GM11168 (cell line): ENCODE measurements at regions not wholly inside any gene's neighbourhood (a gene's known extent, or its start where the extent isn't known, plus 50 kb on each side); places are given as distances from the start of the nearest gene placed in this dataset.

Experiments
- in situ Hi-C: fragments of 300-500 bp; cut with MboI; formaldehyde crosslinking; loops from one replicate; pipeline ENCODE4 v1.12.0; 2022; ENCODE audit warnings: low sequenced_read_pairs; ENCODE audit not compliant: unreplicated experiment

DNA sequence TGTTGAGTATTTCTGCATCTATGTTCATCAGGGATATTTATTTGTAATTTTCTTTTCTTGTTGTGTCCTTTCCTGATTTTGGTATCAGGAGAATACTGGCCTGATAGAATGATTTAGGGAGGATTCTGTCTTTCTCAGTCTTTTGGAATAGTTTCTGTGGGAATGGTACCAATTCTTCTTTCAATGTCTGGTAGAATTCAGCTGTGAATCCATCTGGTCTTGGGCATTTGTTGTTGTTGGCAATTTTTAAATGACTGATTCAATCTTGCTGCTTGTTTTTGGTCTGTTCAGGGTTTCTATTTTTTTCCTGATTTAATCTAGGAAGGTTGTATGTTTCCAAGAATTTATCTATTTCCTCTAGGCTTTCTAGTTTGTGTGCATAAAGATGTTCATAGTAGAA, 170.9 kb upstream of the PDE3A start:
- in situ Hi-C loops, result no loop called here

DNA sequence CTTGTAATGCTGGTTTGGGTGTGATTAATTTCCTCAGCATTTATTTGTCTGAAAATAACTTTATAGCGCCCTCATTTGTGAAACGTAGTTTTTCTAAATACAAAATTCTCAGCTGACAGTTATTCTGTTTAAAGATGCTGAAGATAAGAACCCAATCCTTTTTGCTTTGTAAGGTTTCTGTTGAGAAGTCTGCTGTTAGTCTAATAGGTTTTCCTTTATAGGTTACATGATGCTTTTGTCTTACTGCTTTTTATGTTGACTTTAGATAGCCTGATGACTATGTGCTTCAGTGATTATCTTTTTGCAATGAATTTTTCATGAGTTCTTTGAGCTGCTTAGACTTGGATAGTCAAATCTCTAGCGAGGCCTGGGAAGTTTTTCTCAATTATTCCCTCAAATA, 168.6 kb upstream of the PDE3A start:
- in situ Hi-C loops, result no loop called here

DNA sequence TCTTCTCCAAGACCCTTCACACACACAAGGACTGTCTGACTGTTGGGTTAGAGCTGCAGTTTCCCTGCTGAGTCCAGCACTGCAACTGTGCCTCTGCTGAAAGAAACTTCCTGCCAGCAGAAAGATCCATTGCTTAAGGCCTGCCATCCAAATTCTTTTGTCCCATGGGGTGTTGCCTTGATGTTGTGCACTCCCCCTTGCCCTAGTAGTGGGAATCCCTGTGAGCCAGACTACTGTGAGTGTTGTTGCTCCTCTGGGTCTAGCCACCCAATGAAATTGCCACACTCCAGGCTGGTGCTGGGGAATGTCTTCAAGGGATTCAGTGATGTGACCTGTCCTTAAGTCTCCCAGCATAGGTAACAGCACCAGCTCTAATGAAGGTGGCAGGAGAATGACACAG, 166.6 kb upstream of the PDE3A start:
- in situ Hi-C loops, result no loop called here

DNA sequence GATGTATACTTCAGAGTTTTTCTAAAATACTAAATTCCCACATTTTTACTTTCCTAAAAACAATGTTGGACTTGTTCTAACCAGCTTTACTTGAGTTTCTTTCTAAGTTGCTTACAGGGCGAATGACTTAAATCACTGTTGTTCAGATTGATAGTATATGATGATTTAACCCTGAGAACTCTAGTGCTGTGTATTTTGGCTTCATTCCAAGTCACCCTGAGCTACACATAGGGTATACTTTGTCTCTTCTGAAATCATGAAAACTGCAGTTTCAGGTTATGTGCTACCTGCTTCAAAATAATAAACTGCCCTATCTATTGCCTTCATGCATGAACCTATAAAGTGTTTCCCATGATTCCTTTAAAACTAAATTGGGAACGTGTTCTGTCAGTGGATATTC, 162.5 kb upstream of the PDE3A start:
- in situ Hi-C loops, result no loop called here

- in situ Hi-C loops, result no loop called here
These were observed 161.9 kb upstream of the PDE3A start for GRCh38 chr12:20206410-20206809.

DNA sequence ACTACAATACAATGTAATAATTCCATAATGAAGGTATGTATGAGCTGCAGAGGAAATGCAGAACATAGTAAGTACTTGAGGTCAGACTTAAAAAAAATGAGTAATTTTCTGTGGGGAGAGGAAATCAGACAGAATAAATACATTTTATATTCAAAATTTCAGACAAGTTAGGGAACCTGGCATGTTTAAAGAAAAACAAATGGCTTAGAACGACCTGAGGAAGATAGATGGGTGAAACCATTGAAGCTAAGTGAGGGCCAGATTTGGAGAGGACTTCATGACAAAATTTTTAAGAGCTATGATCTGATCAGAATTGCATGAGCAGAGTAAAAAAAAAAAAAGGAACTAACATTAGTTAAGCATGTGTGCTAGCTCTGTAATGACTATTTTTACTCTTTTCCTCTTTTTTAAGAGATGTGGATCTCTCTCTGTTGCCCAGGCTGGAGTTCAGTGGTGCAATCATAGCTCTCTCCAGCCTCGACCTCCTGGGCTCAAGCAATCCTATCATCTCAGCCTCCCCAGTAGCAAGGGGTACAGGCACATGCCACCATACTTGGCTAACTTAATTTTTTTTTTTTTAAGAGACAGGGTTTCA, 157.6 kb upstream of the PDE3A start:
- in situ Hi-C loops, result no loop called here

GRCh38 chr12:20211541-20211940, 156.8 kb upstream of the PDE3A start:
- in situ Hi-C loops, result no loop called here

DNA sequence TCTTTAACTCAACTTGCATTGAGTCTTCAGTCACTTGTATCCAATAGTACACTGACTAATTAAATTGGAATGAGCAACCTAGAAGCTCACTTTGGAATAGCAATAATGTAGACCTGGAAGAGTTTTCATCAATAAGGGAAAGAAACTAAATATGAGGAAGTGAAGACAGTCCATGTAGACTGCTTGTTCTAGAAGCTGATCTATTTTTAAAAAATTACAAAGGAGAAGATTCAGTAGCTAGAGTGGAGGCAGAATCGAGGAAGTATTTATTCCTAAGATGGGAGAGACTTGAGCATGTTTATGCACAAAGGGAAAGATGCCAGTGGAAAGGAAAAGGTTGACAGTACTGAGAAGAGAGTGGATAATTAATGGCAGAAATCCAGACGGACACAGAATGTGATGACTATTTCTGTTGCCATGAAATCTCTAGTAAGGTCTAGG, 156.3 kb upstream of the PDE3A start:
- in situ Hi-C loops, result no loop called here

- in situ Hi-C loops, result no loop called here
These were observed 155.4 kb upstream of the PDE3A start for GRCh38 chr12:20212658-20213555.

DNA sequence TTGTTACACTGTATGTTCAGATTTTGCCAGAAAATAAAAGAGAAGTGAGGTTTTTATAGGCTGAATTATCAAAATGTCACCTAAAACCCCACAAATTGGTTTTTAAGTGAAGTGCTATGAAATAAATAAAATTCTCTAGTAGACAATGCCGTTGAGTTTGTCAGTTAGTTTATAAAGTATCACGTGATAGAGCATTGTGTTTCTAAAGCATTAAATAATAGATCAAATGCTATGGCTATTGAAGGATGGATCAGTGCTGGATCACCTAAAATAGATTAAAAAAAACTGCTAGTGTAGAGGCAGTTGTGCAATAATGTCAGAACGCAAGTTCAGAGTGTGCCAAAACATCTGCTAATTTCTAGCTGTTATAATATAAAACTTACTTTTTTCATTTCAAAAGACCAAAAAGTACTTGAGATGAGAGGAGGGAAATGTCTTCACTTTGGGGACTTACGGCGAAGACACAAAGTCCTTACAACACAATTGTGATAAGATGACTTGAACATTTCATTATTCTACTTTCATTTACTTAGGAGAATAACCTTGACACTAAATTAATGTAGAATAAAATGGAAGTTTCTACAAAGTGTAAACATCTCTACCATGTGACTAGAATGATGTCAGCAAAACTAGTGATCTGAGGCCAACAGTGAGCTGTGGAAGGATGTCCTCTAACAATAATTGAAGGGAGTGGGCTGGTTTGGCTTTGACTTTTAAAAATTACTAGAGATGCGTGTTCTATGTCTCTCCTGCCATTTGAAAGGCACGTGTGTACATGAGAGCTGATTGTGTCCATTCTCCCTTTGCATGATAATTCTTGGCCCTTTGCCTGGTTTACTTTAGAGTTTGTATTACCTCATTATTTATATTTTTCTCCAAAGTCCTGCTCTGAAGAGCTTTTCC, 154.4 kb upstream of the PDE3A start:
- in situ Hi-C loops, result no loop called here

GRCh38 chr12:20220339-20220738, 148.0 kb upstream of the PDE3A start:
- in situ Hi-C loops, result no loop called here

DNA sequence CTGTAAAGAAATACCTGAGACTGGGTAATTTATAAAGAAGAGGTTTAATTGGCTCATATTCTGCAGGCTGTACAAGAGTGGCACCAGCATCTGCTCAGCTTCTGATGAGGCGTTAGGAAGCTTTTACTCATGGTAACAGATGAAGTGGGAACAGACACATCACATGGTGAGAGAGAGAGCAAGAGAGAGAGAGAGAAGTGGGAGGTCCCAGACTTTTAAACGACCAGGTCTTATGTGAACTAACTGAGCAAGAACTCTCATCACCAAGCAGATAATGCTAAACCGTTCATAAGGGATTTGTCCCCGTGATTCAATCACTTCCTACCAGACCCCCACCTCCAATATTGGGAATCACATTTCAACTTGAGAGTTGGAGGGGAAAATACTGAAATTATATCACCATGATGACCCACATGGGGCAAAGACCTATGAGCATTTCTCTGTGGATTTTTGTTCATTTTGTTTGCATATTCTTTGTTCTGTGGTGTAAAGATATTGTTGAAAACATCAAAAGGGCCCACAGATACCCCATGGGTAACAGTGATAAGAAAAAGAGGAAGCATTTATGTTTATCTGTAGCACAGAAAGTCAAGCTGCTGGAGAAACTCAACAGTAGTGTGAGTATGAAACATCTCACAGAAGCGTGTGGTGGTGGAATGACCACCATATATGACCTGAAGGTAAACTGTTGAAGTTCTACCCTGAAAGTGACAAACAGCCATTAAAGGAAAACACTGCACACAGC, 135.2 kb upstream of the PDE3A start:
- in situ Hi-C loops, result no loop called here

DNA sequence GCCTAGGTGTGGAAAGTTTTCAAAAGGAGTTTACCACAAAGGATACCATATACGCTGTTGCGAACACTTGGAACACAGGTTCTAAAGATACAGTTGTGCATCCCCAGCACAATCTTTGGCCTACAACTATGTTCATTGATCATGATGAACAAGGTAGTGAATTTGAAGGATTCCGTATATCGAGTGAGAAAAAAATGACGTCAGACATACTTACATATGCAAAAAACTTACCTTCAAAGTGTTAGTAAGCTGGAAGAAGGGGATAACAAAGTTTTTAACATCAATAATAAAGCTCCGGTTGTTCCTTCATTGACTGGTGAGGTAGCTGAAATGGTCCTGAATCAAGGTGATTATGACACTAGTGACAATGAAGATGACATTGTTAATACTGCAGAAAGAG, 133.9 kb upstream of the PDE3A start:
- in situ Hi-C loops, result no loop called here

GRCh38 chr12:20237091-20237490, 131.2 kb upstream of the PDE3A start:
- in situ Hi-C loops, result no loop called here

DNA sequence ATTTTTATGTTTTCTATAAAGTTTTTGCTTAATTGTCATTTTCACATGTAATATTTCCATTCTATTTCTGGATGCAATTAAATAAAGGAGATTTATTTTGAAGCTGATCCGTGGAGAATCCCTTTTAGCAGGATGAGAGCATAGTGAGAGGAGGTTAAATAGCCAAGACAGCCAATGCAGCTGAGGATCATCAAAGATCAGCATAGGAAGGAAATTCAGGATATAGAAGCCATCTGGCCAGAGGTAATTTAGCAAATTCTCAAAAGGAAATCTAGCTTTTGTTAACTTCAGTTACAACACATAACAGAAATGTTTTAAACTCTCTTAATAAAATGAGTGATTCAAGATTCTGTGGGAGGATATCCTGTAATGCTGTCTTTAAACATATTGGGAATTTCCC, 122.8 kb upstream of the PDE3A start:
- in situ Hi-C loops, result no loop called here

GRCh38 chr12:20248646-20249045, 119.7 kb upstream of the PDE3A start:
- in situ Hi-C loops, result no loop called here

DNA sequence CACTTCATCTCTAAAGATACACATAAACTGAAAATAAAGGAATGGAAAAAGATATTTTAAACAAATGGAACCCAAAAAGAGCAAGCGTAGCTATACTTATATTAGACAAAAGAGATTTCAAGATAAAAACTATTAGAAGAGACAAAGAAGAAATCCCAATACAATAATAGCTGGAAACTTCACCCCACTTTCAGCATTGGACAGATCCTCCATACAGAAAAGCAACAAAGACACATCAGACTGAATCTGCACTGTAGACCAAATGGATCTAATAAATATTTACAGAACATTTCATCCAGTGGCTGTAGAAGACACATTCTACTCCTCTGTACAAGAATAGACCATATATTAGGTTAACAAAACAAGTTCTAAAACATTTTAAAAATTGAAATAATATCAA, 117.6 kb upstream of the PDE3A start:
- in situ Hi-C loops, result no loop called here

DNA sequence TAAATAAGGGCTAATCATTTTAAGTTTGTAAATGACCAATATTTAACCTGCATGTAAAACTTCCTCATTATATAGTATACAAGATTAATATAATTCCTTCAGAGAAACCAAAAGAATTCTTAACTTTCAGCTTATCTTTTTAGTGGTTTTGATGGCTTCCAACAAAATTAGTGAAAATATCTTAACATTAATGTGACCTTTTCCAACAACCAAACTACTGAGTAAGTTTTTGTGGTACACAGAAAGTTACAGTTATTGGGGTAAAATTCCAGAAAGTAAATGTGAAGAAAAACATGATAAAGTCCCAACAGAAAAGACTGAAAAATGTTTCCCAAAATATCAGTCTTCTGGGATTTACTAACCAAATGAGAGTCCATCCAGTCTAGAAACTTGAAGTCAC, 111.0 kb upstream of the PDE3A start:
- in situ Hi-C loops, result no loop called here

DNA sequence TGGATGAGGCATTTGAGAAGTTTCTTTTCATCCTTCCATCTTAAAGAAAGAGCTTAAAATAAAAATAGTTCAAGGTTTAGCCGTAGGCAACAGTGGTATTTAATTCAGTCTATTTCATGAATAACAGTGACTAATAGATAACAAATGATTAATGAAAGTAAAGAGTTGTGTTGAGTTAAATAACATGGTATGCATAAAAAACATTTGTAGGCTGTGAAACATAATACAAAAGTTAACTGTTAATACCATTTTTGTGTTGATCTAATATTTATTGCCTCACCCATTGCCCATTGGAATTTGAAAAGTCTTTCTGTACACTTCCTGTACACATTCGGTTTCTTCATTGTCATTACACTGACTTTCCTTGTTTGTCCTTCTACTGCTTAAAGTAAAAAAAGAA, 108.6 kb upstream of the PDE3A start:
- in situ Hi-C loops, result no loop called here

GRCh38 chr12:20260851-20261250, 107.5 kb upstream of the PDE3A start:
- in situ Hi-C loops, result no loop called here
